HepG2 (cell line): ENCODE measurements at regions not wholly inside any gene's neighbourhood (a gene's known extent, or its start where the extent isn't known, plus 50 kb on each side); places are given as distances from the start of the nearest gene placed in this dataset.

Experiments
- ATAC-seq: fragments of 200-7000 bp; cut with Tn5 transposase; 3 replicates; pipeline ENCODE4 v1.9.1; 2020; ENCODE audit warnings: mild to moderate bottlenecking, moderate library complexity
- BruUV-seq: library from RNA; stranded (reverse); fragments of 400-500 nt; replicated peaks from 2 replicates; lab custom pipeline; 2021; lab: Mats Ljungman, UMichigan
- CTCF ChIA-PET: fragments of 300-600 bp; formaldehyde crosslinking; extraction: SDS; loops from one replicate; lab custom pipeline; 2021; ENCODE audit warnings: low total read pairs, inconsistent platforms, low intra/inter-chr PET ratio; lab: Yijun Ruan, JAX
- POLR2A ChIA-PET: fragments of 350-600 bp; sonication (Branson Sonifier 250); formaldehyde crosslinking; loops from one replicate; lab custom pipeline; 2020; ENCODE audit warnings: antibody characterized with exemption, inconsistent platforms; lab: Yijun Ruan, JAX
- DNase-seq: peaks from one replicate; pipeline ENCODE4 v3.0.0-alpha.2; 2015; ENCODE audit warnings: low spot score
- FAIRE-seq: peaks from 3 replicates; lab custom pipeline; 2011; peaks lifted over from hg19 to GRCh38; lab: Jason Lieb, UNC
- H2AFZ ChIP-seq: one replicate; pipeline ENCODE4 v1.6.1; 2011; ENCODE audit warnings: low read length, inconsistent platforms
- H3K27ac ChIP-seq: fragments of 300-600 bp; 3 replicates; pipeline ENCODE4 v1.8.0; 2011; ENCODE audit warnings: mixed run types, mild to moderate bottlenecking, mixed read lengths, low read length, inconsistent platforms; ENCODE audit not compliant: insufficient read depth; ENCODE audit errors: extremely low read length
- H3K27me3 ChIP-seq, 2 experiments: fragments of 200-600 bp in 1 of 2; 2 replicates in 1 of 2; 3 replicates in 1 of 2; pipeline versions ENCODE4 v1.6.0 to v1.8.0; 2011; ENCODE audit warnings: low read length in 2 of 2, mild to moderate bottlenecking in 2 of 2, moderate library complexity in 2 of 2, inconsistent platforms in 1 of 2; ENCODE audit not compliant: insufficient read depth in 2 of 2, control insufficient read depth in 1 of 2
- H3K36me3 ChIP-seq, 2 experiments: fragments of 200-600 bp in 1 of 2; replicated peaks in 1 of 2; 2 replicates in 1 of 2; 3 replicates in 1 of 2; pipeline versions ENCODE4 v1.5.1 to v1.8.0; 2011; ENCODE audit warnings: low read length in 2 of 2, inconsistent platforms in 1 of 2; ENCODE audit not compliant: insufficient read depth in 2 of 2, control insufficient read depth in 1 of 2
- H3K4me1 ChIP-seq: 2 replicates; pipeline ENCODE4 v1.5.1; 2012; ENCODE audit warnings: low read length, inconsistent platforms; ENCODE audit not compliant: insufficient read depth
- H3K4me2 ChIP-seq: 2 replicates; pipeline ENCODE4 v1.6.0; 2011; ENCODE audit warnings: low read depth, low read length, inconsistent platforms
- H3K4me3 ChIP-seq, 3 experiments: fragments of 200-600 bp in 1 of 3; sonication (generic), shearing (Covaris generic) in 1 of 3; replicated peaks in 1 of 3; 2 replicates each; pipeline ENCODE4 v1.5.1; 2011 to 2016; ENCODE audit warnings: low read length in 3 of 3, inconsistent platforms in 2 of 3, low read depth in 2 of 3, mild to moderate bottlenecking in 2 of 3, control low read depth in 1 of 3, mixed read lengths in 1 of 3; ENCODE audit not compliant: insufficient read depth in 1 of 3
- H3K79me2 ChIP-seq: one replicate; pipeline ENCODE4 v1.6.1; 2011; ENCODE audit warnings: low read length, inconsistent platforms; ENCODE audit not compliant: insufficient read depth
- H3K9ac ChIP-seq: 2 replicates; pipeline ENCODE4 v1.6.0; 2011; ENCODE audit warnings: mild to moderate bottlenecking, low read depth, low read length, inconsistent platforms; ENCODE audit not compliant: insufficient read depth
- H3K9me3 ChIP-seq: 2 replicates; pipeline ENCODE4 v1.5.1; 2012; ENCODE audit warnings: mild to moderate bottlenecking, low read length
- H4K20me1 ChIP-seq: 2 replicates; pipeline ENCODE4 v1.6.0; 2011; ENCODE audit warnings: inconsistent platforms, mild to moderate bottlenecking, low read length, moderate library complexity; ENCODE audit not compliant: insufficient read depth
- HNRNPH1 ChIP-seq: fragments of 200-400 bp; formaldehyde crosslinking; optimal IDR thresholded peaks from 2 replicates; pipeline ENCODE3; 2017; ENCODE audit warnings: mild to moderate bottlenecking, low read depth, low read length
- MED13 ChIP-seq: sonication (generic); formaldehyde crosslinking; IDR thresholded peaks from 2 replicates; pipeline ENCODE4 v1.5.0; 2020; ENCODE audit warnings: missing genetic modification reagents
- NBN ChIP-seq: fragments of 450-650 bp; conservative IDR thresholded peaks from 2 replicates; pipeline ENCODE4 v1.6.1; 2017
- NFE2L2 ChIP-seq: fragments of 150-350 bp; IDR thresholded peaks from 2 replicates; pipeline ENCODE4 v1.6.1; 2014; ENCODE audit warnings: low read length
- NFYC ChIP-seq: IDR thresholded peaks from 2 replicates; pipeline ENCODE4 v1.6.1; 2016; ENCODE audit warnings: missing genetic modification reagents, missing compliant biosample characterization
- NR1H2 ChIP-seq: sonication (generic); formaldehyde crosslinking; IDR thresholded peaks from 2 replicates; pipeline ENCODE4 v1.8.1; 2022; ENCODE audit warnings: low read depth, missing genetic modification reagents, borderline replicate concordance
- ZFP37 ChIP-seq: sonication (generic); formaldehyde crosslinking; IDR thresholded peaks from 2 replicates; pipeline ENCODE4 v1.4.0; 2020; ENCODE audit warnings: missing genetic modification reagents, borderline replicate concordance
- ZNF644 ChIP-seq: IDR thresholded peaks from 2 replicates; pipeline ENCODE4 v1.6.1; 2016; ENCODE audit warnings: low read depth
- ZNF709 ChIP-seq: sonication (generic); formaldehyde crosslinking; IDR thresholded peaks from 2 replicates; pipeline ENCODE4 v1.5.0; 2020; ENCODE audit warnings: mild to moderate bottlenecking, missing genetic modification reagents
- ZSCAN31 ChIP-seq: sonication (generic); formaldehyde crosslinking; IDR thresholded peaks from 2 replicates; pipeline ENCODE4 v1.5.0; 2020; ENCODE audit warnings: low read depth, mild to moderate bottlenecking, missing genetic modification reagents
- WGBS: methylation state at CpG from one replicate; pipeline ENCODE4 v1.1.6; 2017; ENCODE audit warnings: low lambda C conversion rate; 5-methylcytosine and 5-hydroxymethylcytosine counted together
- in situ Hi-C: cut with HindIII; loops from 2 replicates; pipeline ENCODE4 v1.10.0; 2017; ENCODE audit warnings: low pct_unique_long_range_greater_than_20kb; ENCODE audit not compliant: extremely low pct_ligation_motif_present
- intact Hi-C: fragments of 100-400 bp; cut with micrococcal nuclease; formaldehyde crosslinking; loops from one replicate; pipeline ENCODE4 v1.10.0; 2022; ENCODE audit not compliant: unreplicated experiment
- TF ChIP-seq, protein P1 (sequence below), 2 experiments: sonication (generic) in 1 of 2; formaldehyde crosslinking in 1 of 2; IDR thresholded peaks; 2 replicates each; pipeline versions ENCODE4 v1.4.0 to v1.6.1; 2016 to 2020; ENCODE audit warnings: borderline replicate concordance in 1 of 2, low read depth in 1 of 2, mild to moderate bottlenecking in 1 of 2, missing genetic modification reagents in 1 of 2
- TF ChIP-seq, protein P2 (sequence below): sonication (generic); formaldehyde crosslinking; IDR thresholded peaks from 2 replicates; pipeline ENCODE4 v1.8.1; 2023; ENCODE audit warnings: missing genetic modification reagents, mild to moderate bottlenecking, borderline replicate concordance

DNA sequence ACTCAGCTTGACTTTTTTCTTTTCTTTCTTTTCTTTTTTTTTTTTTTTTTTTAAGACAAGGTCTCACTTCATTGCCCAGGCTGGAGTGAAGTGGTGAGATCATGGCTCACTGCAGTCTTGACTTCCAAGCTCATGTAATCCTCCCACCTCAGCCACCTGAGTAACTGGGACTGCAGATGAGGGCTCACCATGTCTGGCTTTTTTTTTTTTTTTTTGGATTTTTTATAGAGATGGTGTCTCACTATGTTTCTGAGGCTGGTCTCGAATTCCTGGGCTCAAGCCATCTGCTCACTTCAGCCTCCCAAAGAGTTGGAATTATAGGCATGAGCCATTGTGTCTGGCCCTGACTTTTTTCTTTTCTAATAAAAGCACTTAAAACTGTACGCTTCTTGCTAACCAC lies 358.2 kb upstream of the IGFBP3 start:
- in situ Hi-C loops, result no loop called here
- H3K27ac ChIP-seq, result no peak overlapping the region
- no peaks in the 10 kb centered on the region for H3K4me1 ChIP-seq
- no peaks in the 10 kb centered on the region for H3K36me3 ChIP-seq
- no peaks in the 10 kb centered on the region for H3K79me2 ChIP-seq
- H4K20me1 ChIP-seq, result no peaks in the 10 kb centered on the region
- CTCF ChIA-PET, result no interaction called here
- no peaks in the 10 kb centered on the region for H3K27me3 ChIP-seq
- H3K4me2 ChIP-seq, result no peak overlapping the region
- no peak overlapping the region for H3K4me3 ChIP-seq
- H3K9ac ChIP-seq, result no peak overlapping the region
- no TSS peak for BruUV-seq
- 40% methylated on average over 2 of the region's 2 CpGs for WGBS
- TF ChIP-seq, protein P1, sequence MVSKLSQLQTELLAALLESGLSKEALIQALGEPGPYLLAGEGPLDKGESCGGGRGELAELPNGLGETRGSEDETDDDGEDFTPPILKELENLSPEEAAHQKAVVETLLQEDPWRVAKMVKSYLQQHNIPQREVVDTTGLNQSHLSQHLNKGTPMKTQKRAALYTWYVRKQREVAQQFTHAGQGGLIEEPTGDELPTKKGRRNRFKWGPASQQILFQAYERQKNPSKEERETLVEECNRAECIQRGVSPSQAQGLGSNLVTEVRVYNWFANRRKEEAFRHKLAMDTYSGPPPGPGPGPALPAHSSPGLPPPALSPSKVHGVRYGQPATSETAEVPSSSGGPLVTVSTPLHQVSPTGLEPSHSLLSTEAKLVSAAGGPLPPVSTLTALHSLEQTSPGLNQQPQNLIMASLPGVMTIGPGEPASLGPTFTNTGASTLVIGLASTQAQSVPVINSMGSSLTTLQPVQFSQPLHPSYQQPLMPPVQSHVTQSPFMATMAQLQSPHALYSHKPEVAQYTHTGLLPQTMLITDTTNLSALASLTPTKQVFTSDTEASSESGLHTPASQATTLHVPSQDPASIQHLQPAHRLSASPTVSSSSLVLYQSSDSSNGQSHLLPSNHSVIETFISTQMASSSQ (IDR thresholded peaks at IDR 0.05; ENCODE audit: low read depth), result no peak
- TF ChIP-seq, protein P1 (CRISPR knock-in tag; IDR thresholded peaks at IDR 0.05; ENCODE audit: borderline replicate concordance), result no peak
- TF ChIP-seq NR1H2 (CRISPR knock-in tag) (no peak), NBN (no peak), HNRNPH1 (no peak), NFE2L2 (no peak), ZNF644 (no peak), MED13 (CRISPR knock-in tag) (no peak), NFYC (CRISPR knock-in tag) (no peak), ZNF709 (CRISPR knock-in tag) (no peak), ZSCAN31 (CRISPR knock-in tag) (no peak), ZFP37 (CRISPR knock-in tag) (no peak)
- TF ChIP-seq, protein P2, sequence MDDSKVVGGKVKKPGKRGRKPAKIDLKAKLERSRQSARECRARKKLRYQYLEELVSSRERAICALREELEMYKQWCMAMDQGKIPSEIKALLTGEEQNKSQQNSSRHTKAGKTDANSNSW (CRISPR knock-in tag), result no peak
- TF ChIP-seq, all 625 proteins: peak for 0
- DNase-seq (no peak), FAIRE-seq (no peak), ATAC-seq (no peak)
- POLR2A ChIA-PET, result no interaction called here
- H2AFZ ChIP-seq, result no peak overlapping the region
- intact Hi-C loops, result no loop called here
- no peaks in the 10 kb centered on the region for H3K9me3 ChIP-seq
